Activated CD8-positive, alpha-beta memory T cell treated with anti-CD3 and anti-CD28 coated beads for 36 hours (primary cell): ENCODE measurements at regions not wholly inside any gene's neighbourhood (a gene's known extent, or its start where the extent isn't known, plus 50 kb on each side); places are given as distances from the start of the nearest gene placed in this dataset.

ENCODE experiments used
- CTCF ChIA-PET: fragments of 350-600 bp; sonication (Branson Sonifier 250); formaldehyde crosslinking; loops from one replicate; lab custom pipeline; 2021; ENCODE audit warnings: antibody characterized with exemption; lab: Charles Lee
- POLR2A ChIA-PET: fragments of 350-600 bp; sonication (Branson Sonifier 250); formaldehyde crosslinking; loops from one replicate; lab custom pipeline; 2021; ENCODE audit warnings: antibody characterized with exemption; lab: Charles Lee

DNA sequence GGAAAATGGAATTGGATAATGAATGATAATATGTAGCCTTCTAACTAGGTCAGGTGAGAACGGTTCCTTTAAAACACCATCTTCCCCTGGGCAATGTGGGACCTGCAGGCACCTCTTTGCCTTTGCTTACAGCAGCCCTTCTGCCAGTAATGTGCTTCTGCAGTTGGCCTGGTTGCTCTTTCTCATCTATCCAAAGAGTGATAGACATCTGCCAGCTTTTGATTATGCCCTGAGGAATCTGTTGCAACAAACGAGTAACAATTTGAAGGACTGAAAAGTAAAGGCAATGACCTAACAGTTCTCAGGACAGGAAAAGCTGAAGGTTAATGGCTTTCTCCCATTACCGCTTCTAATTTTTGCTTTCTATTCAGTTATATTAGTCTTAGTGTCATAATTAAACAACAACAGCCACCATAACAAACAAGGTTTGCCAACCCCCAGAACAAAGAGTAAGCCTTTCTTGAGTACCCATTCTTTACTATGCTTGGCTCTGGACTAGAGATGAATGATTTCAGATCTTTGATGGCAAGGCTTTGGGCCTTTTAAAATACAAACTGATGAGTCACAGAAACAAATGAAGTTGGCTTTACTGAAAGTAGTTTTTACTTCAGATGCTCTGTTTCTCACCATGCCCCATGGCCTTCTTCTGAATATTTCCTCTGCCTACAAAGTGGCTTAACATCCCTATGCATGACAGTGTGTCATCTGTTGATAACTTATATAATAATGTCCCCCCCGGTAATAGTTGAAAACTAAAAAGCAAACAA lies 76.1 kb upstream of the KRR1 start:
- POLR2A ChIA-PET = no interaction called here
- CTCF ChIA-PET = no interaction called here

DNA sequence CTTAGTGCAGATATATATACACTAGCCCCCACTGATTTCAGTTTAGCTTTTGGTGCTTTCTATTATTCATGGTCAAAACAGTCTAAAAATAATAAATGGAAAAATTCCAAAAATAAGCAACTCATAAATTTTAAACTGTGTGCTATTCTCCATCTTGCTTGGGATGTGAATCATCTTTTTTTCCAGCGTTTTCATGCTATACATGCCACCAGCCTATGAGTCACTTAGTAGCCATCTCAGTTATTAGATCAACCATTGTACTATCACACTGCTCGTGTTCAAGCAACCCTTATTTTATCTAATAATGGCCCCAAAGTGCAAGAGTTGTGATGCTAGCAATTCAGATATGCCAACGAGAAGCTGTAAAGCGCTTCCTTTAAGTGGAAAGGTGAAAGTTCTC lies 73.9 kb upstream of the KRR1 start:
- CTCF ChIA-PET = interaction anchor here (0.9 kb wide), 1 partner anchor 32 kb away, joined by 3 read pairs; no protein-coding TSS in a partner anchor
- POLR2A ChIA-PET = no interaction called here

DNA sequence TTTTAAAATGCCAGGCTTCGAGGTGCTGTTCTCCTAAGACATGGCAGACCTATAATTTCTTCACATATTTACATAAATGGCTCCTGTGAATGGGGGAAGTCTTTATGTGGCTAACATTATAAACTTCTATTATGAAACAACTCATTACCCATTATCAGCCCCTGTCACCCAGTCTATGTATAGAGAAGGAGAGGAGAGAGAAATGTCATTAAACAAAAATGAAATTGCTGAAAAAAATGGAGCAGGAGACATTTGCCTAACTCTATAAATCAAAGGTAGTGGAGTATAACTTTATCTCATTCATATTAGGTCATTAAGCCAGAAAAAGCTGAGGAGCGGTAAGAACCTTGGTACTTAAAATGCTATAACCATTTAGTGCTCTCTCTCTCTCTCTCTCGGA lies 71.9 kb upstream of the KRR1 start:
- CTCF ChIA-PET = interaction anchor here (0.7 to 1.2 kb wide), 2 partner anchors 17 to 23 kb away, joined by 3 to 4 read pairs; no protein-coding TSS in a partner anchor
- POLR2A ChIA-PET = no interaction called here

DNA sequence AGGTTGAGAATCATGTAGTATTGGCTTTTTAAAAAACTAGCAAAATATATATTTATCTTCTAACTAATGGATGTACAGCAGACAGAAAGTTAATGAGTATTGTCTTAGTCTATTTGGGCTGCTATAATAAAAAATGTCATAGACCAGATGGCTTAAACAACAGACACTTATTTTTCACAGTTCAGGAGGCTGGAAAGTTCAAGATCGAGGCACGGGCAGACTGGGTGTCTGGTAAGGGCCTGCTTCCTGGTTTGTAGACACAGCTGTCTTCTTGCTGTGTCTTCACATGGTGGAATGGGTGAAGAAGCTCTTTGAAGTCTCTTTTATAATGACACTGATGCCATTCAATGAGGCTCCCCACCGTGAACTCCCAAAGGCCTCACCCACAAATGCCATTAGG lies 70.1 kb upstream of the KRR1 start:
- CTCF ChIA-PET = interaction anchor here (0.6 kb wide), 1 partner anchor 396 kb away, joined by 5 read pairs; no protein-coding TSS in a partner anchor
- POLR2A ChIA-PET = no interaction called here

DNA sequence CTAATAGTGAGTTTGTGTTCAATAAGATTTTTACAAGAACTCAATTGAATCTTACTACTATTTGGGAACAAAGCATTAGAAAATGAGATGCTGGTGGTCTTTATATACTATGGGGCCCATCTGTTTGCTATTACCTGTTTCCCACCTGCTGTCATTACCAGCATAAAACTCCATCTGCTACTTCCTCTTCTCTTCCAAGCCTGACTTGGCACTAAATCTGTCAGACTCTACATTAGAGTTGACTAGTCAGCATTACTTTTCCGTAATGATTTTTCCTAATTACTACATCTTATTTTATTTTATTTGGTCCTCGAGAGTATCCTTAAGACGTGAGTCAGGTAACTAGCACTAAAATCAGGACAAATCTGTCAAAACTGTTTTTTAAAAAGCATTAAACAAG lies 68.1 kb upstream of the KRR1 start:
- ChIA-PET CTCF (no interaction called here), POLR2A (no interaction called here)

DNA sequence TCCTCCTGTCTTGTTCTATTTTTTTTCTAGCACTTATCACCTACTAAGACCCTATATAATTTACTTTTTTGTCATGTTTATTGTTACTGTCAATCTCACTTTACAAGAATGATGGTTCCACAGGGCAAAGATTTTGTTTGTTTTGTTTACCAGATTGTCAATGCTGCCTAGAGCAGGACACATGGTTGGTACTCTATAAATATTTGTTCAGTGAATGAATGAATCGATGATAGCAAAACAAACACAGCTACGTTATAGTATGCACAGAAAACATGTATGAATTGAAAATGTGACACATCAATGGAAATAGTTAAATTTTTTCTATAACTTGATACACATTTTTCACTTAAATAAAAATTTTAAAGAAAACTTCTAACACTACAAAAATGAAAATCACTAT lies 67.1 kb upstream of the KRR1 start:
- ChIA-PET POLR2A (no interaction called here), CTCF (no interaction called here)

DNA sequence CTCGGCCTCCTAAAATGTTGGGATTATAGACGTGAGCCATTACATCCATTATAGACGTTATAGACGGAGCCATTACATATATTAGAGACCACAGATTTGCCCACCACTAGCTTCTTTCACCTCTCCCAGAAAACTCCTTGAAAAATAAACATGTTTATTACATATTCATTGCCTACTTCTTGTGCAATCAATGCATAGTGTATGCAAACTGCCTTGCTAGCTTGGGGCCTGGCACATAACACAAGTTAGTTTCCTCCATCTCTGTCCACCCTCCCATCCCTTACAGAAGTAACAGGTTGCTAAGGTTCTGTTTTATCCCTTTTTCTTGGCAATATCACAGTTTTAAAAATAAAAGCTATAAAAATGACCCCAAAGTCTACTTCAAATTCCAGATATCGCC lies 66.4 kb upstream of the KRR1 start:
- POLR2A ChIA-PET = no interaction called here
- CTCF ChIA-PET = no interaction called here

DNA sequence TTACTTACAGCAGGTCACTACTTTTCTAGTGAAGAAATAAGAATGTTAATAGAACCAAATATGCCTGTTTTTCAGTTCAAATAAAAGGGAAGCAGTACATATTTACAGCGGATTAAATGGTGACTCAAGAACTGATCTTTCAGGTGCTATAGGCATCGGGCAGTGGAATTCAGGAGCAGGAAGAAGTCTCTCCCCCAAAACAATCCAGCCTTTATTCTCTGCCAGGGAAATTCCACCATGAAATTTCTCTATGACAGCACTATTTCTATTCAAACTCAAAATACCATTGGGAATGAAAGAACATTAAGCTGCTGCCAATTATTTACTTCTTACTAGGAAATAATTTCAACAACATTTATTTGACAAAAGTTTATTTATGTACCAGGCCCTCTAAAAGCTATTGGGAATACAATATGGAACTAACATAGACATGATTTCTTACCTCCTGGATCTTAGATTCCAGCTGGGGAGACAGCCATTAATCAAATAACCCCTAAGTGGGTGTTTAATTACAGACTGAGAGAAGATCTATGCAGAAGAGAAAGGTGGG lies 60.3 kb upstream of the KRR1 start:
- CTCF ChIA-PET = no interaction called here
- POLR2A ChIA-PET = no interaction called here

DNA sequence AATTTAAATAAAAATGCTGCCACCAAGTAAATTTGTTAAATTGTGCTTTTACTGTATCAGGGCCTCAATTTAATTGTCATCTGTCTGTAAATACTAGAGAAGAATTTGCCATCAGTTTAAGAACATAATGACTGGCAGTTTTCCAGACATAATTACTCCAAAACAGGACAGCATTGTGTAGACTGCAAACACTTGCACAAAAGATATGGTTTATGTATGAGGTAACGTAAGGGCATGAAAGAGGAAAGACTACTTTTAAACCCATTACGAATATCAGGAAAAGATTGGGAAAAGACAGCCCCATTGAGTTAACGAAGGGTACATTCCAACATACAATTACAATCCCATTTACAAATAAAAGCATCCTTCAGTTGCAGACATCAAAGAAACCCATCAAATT lies 59.8 kb upstream of the KRR1 start:
- ChIA-PET POLR2A (no interaction called here), CTCF (no interaction called here)

DNA sequence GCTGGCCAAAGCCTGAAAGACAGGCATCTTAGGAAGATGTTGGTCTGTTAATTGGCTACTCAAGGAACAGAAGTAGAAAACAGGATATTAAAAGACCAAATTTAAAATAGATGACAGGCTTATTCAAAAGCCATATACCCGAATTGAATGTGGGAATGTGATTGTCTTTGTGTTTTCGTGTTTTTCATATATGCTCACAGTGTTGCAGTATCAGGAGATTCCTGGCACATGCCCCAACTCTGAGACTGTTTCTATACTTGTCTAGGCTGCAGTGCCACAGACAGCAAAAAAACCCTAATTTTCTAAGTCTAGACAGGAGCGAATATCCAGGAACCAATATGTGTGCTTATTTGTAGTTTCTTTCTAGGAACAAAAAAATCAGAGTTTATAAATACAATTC lies 57.4 kb upstream of the KRR1 start:
- POLR2A ChIA-PET = no interaction called here
- CTCF ChIA-PET = no interaction called here

DNA sequence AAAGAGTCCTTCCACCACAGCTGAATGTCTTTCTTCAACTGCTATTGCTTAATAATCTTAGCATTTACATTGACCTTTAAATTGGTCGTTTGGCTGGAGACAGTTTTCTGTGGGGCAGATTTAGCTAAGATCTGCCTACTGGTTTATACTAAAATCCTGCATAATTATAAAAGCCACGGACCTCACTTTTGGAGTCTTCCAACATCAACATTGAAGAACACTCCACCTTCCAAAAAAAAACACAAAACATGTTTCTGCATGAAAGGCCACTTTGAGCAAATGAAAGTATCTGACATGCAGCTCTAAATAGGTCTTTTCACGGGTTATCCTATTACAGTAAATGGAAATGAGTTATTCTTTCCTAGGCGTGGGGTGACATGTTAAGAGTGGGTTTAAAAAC lies 57.0 kb upstream of the KRR1 start:
- ChIA-PET CTCF (no interaction called here), POLR2A (no interaction called here)

DNA sequence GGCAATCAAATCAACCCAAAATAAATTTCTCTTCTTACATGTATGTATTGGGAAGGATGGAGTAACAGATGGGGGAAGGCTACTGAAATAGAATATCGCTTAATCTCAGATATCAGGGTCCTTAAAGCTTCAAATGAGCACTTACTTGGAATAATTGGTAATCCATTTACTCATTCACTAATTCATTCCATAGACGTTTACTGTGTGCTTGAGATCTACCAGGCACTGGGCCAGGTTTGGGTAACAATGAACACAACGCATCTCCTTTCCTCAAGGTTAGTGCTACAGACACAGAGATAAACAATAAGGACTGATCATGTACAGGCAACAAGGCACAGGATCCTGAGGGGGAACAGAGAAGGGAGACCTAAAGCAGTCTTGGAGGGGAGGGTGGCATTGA lies 54.4 kb upstream of the KRR1 start:
- ChIA-PET POLR2A (no interaction called here), CTCF (interaction anchor here (0.8 kb wide), 1 partner anchor 72 kb away, joined by 3 read pairs; no protein-coding TSS in a partner anchor)

DNA sequence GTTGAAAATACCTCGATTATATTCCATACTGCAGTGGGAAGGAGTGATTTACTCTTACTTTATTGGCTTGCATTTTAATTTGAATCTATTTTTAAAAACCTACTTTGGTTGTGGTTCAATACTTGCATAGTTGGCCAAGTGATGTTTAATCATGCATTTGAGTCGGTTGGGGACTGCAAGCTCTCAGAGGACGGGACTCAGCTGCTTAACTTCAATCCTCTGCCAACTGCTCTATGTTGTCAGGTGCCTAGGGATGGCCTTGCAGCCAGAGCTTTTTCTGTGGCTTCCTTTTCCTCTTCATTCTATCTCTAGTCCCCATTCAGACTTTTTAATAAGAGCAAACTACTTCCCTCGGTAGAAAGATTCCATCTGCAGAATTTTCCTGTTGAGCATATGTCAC lies 53.4 kb upstream of the KRR1 start:
- POLR2A ChIA-PET = no interaction called here

DNA sequence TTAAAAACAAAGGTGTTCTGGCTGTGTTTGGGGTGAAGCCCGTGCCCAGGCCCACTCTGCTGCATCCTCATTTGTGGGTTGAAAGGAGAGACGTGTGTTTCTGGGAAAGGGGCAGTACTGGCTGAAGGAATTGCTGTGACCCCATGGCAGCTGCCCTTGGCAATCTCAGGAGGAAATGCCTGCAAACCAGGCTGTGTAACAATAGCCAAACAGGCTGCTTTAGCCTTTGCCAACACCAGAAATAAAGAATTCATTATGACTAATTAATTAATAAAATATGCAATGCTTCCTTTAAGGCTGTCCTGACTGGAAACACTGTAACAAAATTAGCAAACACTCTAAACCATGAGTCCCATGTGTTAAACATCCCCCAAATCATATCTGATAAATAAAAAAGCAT lies 53.0 kb upstream of the KRR1 start:
- ChIA-PET POLR2A (no interaction called here), CTCF (no interaction called here)

More for the DNA sequence above, 53.4 kb upstream of the KRR1 start:
- CTCF ChIA-PET = interaction anchor here (0.8 kb wide), 1 partner anchor 73 kb away, joined by 3 read pairs; no protein-coding TSS in a partner anchor

DNA sequence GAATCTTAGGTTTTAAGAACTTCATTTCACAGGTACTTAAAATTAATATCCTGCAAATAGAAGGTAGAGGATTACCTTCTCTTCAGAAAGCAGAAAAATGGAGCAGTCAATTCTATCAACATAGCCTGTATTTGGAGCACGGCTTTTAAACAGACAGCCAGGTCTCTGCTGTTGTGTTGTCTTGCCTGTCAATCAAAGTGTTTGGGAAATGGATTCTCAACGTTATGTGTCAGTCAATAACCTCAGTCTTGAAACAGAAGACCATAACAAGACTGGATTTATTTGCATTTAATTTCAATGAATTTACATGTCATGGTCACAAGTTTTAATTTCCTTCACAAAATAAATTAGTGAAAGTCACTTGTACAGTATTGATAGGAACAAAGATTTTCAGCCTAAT lies 51.9 kb upstream of the KRR1 start:
- CTCF ChIA-PET = no interaction called here
- POLR2A ChIA-PET = no interaction called here

DNA sequence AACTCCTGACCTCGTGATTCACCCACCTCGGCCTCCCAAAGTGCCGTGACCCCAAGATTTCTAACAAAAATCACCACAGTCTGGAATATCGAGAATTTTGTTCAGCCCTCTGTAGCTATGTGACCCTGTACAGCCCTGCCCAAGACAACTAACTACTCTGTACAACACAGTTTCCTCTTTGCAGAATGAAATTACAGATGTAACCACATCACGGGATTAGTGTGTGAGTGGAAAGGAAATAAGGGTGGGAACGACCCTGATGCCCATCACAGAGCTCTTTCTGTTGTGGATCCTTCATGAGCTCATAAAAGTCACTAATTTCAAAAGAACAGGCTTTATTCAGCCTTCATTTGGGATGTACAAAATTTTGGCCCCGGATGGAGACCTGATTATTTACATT lies 50.5 kb upstream of the KRR1 start:
- ChIA-PET CTCF (no interaction called here), POLR2A (no interaction called here)
